DND-41 (cell line): ENCODE measurements at regions not wholly inside any gene's neighbourhood (a gene's known extent, or its start where the extent isn't known, plus 50 kb on each side); places are given as distances from the start of the nearest gene placed in this dataset.

Experiments
- ATAC-seq: fragments of 200-7000 bp; cut with Tn5 transposase; 3 replicates; pipeline ENCODE4 v1.9.1; 2021; ENCODE audit warnings: low read depth; ENCODE audit not compliant: insufficient read depth
- DNase-seq: peaks from one replicate; pipeline ENCODE4 v3.0.0-alpha.2; 2020
- H2AFZ ChIP-seq: 2 replicates; pipeline ENCODE4 v1.6.0; 2012; ENCODE audit warnings: low read depth, low read length
- H3K27ac ChIP-seq: 2 replicates; pipeline ENCODE4 v1.5.1; 2012; ENCODE audit warnings: low read length, inconsistent platforms
- H3K27me3 ChIP-seq: fragments of 200-600 bp; sonication (generic); 2 replicates; pipeline ENCODE4 v1.6.0; 2012; ENCODE audit warnings: low read length, mild to moderate bottlenecking, inconsistent platforms; ENCODE audit not compliant: insufficient read depth, poor library complexity
- H3K36me3 ChIP-seq: 2 replicates; pipeline ENCODE4 v1.5.1; 2012; ENCODE audit warnings: low read length, inconsistent platforms; ENCODE audit not compliant: insufficient read depth
- H3K4me1 ChIP-seq: 2 replicates; pipeline ENCODE4 v1.5.1; 2012; ENCODE audit warnings: mild to moderate bottlenecking, low read length; ENCODE audit not compliant: insufficient read depth
- H3K4me2 ChIP-seq: 2 replicates; pipeline ENCODE4 v1.6.0; 2012; ENCODE audit warnings: mild to moderate bottlenecking, moderate library complexity, low read length, inconsistent platforms; ENCODE audit not compliant: insufficient read depth
- H3K4me3 ChIP-seq, 2 experiments: fragments of 200-600 bp in 1 of 2; shearing (Covaris generic) in 1 of 2; 2 replicates each; pipeline ENCODE4 v1.5.1; 2012 to 2016; ENCODE audit warnings: inconsistent platforms in 2 of 2, low read length in 2 of 2, mild to moderate bottlenecking in 2 of 2, low read depth in 1 of 2, moderate library complexity in 1 of 2
- H3K79me2 ChIP-seq: 2 replicates; pipeline ENCODE4 v1.6.0; 2012; ENCODE audit warnings: low read length, inconsistent platforms; ENCODE audit not compliant: insufficient read depth
- H3K9ac ChIP-seq: 2 replicates; pipeline ENCODE4 v1.6.0; 2012; ENCODE audit warnings: low read depth, mild to moderate bottlenecking, inconsistent platforms, low read length, moderate library complexity
- H3K9me3 ChIP-seq: 2 replicates; pipeline ENCODE4 v1.5.1; 2012; ENCODE audit warnings: low read length, moderate library complexity, mild to moderate bottlenecking, inconsistent platforms; ENCODE audit not compliant: insufficient read depth, severe bottlenecking
- H4K20me1 ChIP-seq: 2 replicates; pipeline ENCODE4 v1.6.0; 2012; ENCODE audit warnings: low read length; ENCODE audit not compliant: insufficient read depth
- CTCF ChIP-seq: IDR thresholded peaks from 2 replicates; pipeline ENCODE4 v1.5.1; 2012; ENCODE audit warnings: borderline replicate concordance, low read length, moderate library complexity, mild to moderate bottlenecking; ENCODE audit not compliant: poor library complexity, severe bottlenecking; ENCODE audit errors: extremely low read depth
- EZH2 ChIP-seq: IDR thresholded peaks from 3 replicates; pipeline ENCODE4 v1.6.1; 2012; ENCODE audit warnings: borderline replicate concordance, low read depth, mild to moderate bottlenecking, moderate library complexity, low read length, inconsistent platforms; ENCODE audit not compliant: severe bottlenecking

GRCh38 chr21:31526040-31526439 is 133.5 kb upstream of the SOD1 start:
- TF ChIP-seq EZH2 (no peak), CTCF (no peak)
- no peaks in the 10 kb centered on the region for H3K36me3 ChIP-seq
- DNase-seq (no peak), ATAC-seq (no peak)
- H4K20me1 ChIP-seq: peaks cover 13% of the 10 kb centered on the region
- no peaks in the 10 kb centered on the region for H3K9me3 ChIP-seq
- H3K27ac ChIP-seq: no peak overlapping the region
- no peak overlapping the region for H3K4me2 ChIP-seq
- peaks cover 11% of the 10 kb centered on the region for H3K79me2 ChIP-seq
- H3K4me1 ChIP-seq: peaks cover 14% of the 10 kb centered on the region
- no peaks in the 10 kb centered on the region for H3K27me3 ChIP-seq
- H3K9ac ChIP-seq: no peak overlapping the region
- H3K4me3 ChIP-seq: no peak overlapping the region
- no peak overlapping the region for H2AFZ ChIP-seq

- no peak for TF ChIP-seq CTCF
- TF ChIP-seq EZH2: no peak
- Histone ChIP-seq H2AFZ (no peak overlapping the region), H3K4me1 (peaks cover 2% of the 10 kb centered on the region), H3K36me3 (no peaks in the 10 kb centered on the region), H3K9me3 (no peaks in the 10 kb centered on the region), H3K79me2 (peaks cover 2% of the 10 kb centered on the region), H3K4me3 (no peak overlapping the region), H3K27me3 (no peaks in the 10 kb centered on the region), H3K4me2 (no peak overlapping the region), H4K20me1 (peaks cover 7% of the 10 kb centered on the region), H3K9ac (no peak overlapping the region), H3K27ac (no peak overlapping the region)
- DNase-seq: no peak
- ATAC-seq: no peak
Observed at GRCh38 chr21:31524140-31524539, 135.4 kb upstream of the SOD1 start.

GRCh38 chr21:31521515-31521914 is 138.0 kb upstream of the SOD1 start:
- Histone ChIP-seq H3K4me1 (no peaks in the 10 kb centered on the region), H3K9ac (no peak overlapping the region), H3K27ac (no peak overlapping the region), H3K4me2 (no peak overlapping the region), H2AFZ (no peak overlapping the region), H3K36me3 (no peaks in the 10 kb centered on the region), H3K9me3 (no peaks in the 10 kb centered on the region), H3K79me2 (peaks cover 2% of the 10 kb centered on the region; the same call in 1 of the 2 replicates), H3K4me3 (no peak overlapping the region), H4K20me1 (peaks cover 7% of the 10 kb centered on the region), H3K27me3 (no peaks in the 10 kb centered on the region)
- no peak for TF ChIP-seq EZH2
- no peak for TF ChIP-seq CTCF
- ATAC-seq (no peak), DNase-seq (no peak)
